Gastroesophageal sphincter (tissue), 3 donors: ENCODE measurements at regions not wholly inside any gene's neighbourhood (a gene's known extent, or its start where the extent isn't known, plus 50 kb on each side); places are given as distances from the start of the nearest gene placed in this dataset.

ENCODE experiments used
- POLR2A ChIP-seq, 2 donors: fragments of 450-650 bp; IDR thresholded peaks; one replicate each; pipeline ENCODE4 v1.6.1; 2017; ENCODE audit warnings: antibody characterized with exemption in 2 of 2, mild to moderate bottlenecking in 2 of 2, moderate library complexity in 1 of 2
- TF ChIP-seq, protein P1 (sequence below), 4 experiments: fragments of 200-600 bp in 2 of 4; fragments of 450-650 bp in 2 of 4; sonication (generic) in 1 of 4; IDR thresholded peaks; one replicate each; pipeline ENCODE4 v1.5.1; 2017 to 2019; ENCODE audit warnings: antibody characterized with exemption in 4 of 4, mild to moderate bottlenecking in 2 of 4, moderate library complexity in 2 of 4

DNA sequence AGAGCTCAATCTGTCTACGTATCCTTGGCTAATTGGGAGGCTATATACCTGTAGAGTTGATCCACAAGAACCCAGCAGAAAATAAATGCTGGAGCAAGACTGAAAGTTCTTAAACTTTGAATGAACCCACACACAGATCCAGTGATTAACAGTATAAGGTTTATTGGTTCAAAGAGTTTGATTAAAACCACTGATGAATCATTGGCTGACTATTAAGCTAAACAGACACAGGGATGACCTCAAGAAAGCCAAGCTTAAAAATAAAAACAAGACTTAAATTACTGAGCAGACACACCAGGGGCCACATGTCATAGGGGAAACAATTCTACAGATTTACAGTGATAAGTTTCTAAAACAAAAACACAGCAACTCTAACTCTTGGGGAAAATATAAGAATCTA lies 163.6 kb downstream of the SPATA31D1 start:
- TF ChIP-seq, protein P1, sequence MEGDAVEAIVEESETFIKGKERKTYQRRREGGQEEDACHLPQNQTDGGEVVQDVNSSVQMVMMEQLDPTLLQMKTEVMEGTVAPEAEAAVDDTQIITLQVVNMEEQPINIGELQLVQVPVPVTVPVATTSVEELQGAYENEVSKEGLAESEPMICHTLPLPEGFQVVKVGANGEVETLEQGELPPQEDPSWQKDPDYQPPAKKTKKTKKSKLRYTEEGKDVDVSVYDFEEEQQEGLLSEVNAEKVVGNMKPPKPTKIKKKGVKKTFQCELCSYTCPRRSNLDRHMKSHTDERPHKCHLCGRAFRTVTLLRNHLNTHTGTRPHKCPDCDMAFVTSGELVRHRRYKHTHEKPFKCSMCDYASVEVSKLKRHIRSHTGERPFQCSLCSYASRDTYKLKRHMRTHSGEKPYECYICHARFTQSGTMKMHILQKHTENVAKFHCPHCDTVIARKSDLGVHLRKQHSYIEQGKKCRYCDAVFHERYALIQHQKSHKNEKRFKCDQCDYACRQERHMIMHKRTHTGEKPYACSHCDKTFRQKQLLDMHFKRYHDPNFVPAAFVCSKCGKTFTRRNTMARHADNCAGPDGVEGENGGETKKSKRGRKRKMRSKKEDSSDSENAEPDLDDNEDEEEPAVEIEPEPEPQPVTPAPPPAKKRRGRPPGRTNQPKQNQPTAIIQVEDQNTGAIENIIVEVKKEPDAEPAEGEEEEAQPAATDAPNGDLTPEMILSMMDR (IDR thresholded peaks at IDR 0.05), result no peak
- TF ChIP-seq POLR2A (IDR thresholded peaks at IDR 0.05), result no peak
